GM21367 (cell line): ENCODE measurements at regions not wholly inside any gene's neighbourhood (a gene's known extent, or its start where the extent isn't known, plus 50 kb on each side); places are given as distances from the start of the nearest gene placed in this dataset.

ENCODE experiments used
- ATAC-seq: cut with Tn5 transposase; IDR thresholded peaks from one replicate; pipeline ENCODE4 v1.9.1; 2021; ENCODE audit not compliant: unreplicated experiment

DNA sequence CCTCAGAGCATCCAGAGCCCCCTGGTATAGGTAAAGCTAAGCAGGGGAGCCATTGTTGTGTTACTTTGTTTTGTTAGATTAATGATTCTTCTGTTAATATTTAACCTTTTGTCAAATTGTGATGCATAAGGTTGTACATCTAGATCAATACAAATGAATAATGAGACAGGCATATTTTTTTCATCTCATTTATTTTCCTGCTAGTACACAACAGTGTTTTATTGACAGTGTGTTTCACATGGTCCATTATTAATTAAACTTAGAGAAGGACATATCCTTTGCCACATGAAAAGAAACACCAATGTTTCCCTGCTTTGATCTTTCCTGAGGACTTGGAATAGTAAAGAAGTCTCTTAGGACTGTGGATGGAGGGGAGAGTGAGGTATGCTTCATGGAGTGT lies 543.6 kb upstream of the CFAP20DC start:
- ATAC-seq: no peak

DNA sequence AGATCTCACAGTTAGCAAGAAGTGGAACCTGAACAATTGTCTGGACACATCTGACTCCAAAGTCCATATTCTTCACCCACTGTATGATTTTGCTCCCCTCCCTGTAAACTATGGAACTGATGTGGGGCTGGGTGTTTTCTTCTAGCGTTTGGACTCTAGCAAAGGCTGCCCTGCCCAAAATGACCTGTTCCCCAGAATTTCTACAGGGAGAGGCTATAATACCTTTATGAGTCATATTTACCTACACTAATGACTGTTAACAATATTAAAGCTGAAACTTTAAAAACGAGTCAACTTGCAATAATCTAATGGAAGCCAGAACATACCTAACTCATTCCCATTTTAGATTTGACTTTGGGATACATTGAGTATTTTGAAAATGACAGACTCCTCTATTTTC lies 531.2 kb upstream of the CFAP20DC start:
- no peak for ATAC-seq

DNA sequence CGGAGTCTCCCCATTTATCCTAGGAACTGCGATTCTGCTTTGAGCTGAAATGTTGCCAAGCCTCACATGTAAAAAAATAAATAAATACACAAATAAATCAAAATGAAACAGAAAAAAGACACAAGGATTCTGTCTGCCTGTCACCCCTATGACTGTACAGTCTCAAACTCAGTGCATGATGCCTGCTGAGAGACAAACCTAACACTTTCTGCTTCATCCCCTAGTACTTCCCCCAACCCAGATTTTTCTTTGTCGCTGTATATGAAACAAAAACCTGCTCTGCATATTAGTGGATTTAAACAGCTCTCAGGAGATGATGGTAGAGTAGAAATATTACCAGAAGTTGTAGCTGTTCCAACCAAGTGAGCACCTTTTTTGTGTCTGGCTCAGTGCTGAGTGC lies 530.7 kb upstream of the CFAP20DC start:
- ATAC-seq: no peak

DNA sequence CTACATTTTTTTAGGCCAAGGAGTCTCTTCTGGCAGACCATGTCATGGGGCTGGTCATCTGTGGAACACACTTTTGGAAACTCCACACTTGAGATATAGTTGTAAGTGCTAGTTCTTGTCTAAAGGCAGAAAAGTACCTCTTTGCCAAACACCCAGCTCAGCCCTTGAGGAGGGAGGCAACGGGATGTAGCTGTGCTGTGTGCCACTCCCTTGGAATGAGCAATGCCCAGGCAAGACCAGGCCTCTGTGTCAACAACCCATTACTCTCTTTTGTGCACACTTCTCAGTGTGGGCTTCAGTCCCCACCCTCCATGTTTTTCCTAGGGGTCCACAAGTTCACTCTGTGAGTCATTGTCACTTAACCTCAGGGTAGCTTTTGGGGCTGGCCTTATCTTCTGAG lies 528.3 kb upstream of the CFAP20DC start:
- ATAC-seq: no peak

DNA sequence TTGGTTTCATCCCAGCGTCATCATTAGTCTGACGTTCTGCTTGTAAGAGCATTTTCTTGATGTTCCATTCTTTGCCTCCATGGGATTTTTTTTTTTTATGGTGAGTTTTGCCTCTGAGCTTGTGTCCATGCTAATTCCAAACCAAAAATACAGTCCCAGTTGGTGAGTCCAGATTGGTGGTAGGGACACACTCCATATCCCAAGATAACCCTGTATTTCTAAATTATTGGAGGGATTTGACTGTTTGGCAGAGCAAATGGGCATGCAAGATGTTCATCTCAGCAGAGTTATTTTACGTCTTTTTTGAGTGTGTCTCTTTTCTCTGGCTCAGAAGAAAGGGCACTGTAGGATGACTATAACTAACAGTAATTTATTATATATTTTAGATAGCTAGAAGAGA lies 526.8 kb upstream of the CFAP20DC start:
- ATAC-seq: no peak

DNA sequence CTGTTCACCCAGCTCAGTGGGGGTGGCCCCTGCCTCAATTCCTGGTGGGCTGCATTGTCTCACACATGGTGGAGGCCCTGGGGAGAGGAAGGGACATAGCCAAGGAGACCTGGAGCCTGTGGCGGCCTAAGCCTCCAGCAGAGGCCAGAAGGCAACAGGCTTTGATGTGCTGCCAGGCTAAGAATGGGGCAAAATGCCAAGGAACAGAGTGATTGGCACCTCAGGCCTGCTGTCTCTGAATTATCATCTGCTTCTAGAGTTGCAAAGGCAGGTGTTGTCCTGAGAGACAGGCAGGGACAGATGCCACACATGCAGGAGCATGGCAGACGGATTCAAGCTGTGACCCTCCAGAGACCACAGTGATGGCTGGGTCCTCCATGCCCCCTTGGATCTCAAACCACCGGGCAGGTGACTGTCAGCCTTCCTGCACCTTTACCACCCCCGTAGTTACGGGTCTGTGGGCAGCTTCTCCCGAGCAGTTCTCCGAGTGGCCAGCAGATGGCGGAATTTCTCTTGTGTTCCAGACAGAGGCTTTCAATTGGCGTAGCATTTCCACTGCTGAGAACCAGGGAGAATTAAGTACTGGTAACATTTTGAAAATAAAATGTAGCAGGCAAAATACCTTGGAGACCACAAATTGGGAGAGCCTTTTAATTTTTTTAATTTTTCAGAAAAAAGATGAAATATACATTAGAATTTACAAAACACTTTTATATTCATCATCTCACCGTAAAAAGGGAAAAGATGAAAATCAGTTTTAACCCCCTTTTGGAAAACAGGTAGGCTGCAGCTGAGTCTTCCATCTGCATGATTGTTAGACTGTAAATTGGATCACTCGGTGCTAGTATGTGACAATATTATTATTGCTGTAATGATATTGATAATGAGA lies 525.5 kb upstream of the CFAP20DC start:
- peak; percentile 91 for ATAC-seq

DNA sequence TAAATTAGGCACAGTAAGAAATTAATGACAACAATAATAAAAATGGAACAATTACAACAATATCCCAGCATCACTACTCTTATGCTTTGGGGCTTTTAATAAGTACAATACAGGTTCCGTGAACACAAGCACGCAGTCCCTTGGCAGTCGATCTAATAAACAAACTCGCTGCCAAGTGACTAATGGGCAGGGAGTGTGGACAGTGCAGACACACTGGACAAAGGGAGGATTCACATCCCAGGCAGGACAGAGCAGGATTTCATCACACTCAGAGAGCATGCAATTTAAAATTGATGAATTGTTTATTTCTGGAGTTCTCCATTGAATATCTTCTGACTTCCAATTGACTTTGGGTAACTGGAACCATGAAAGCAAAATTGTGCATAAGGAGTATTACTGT lies 524.1 kb upstream of the CFAP20DC start:
- ATAC-seq: no peak

DNA sequence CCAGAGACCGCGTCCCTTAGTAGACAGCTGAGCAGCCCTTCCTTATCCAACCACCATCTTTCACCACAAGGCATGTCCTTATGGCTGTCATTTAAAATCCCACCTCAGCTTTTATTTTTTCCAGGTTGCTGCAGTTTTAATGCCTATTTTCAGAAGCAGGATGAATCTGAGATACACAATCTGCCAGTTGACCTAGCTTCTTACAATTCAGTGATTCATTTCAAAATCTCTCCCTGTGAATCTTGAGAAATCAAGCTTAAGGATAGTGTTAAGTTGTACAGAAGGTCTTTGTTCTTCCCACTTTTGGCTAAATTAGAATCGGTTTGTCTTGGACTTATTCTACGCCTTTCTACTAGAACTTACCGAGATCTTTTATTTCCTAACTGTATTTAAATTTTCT lies 522.3 kb upstream of the CFAP20DC start:
- no peak for ATAC-seq

DNA sequence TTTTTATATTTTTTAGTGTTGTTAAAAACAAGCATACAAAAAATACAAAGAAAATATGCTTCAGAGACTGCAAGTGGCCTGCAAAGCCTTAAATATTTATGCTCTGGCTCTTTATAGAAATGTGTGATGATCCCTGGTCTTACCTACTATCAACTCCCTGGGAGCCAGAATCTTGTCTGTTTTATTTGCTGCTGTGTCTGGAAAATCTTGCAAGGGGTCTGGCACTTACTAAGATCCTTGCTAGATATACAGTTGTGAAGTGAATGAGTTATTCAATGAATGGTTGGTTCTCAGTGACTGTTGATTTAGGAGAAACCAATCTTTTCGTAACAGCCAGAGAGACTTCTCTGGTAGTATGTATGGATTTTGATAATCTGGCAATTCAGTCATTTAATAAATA lies 521.0 kb upstream of the CFAP20DC start:
- ATAC-seq: no peak

DNA sequence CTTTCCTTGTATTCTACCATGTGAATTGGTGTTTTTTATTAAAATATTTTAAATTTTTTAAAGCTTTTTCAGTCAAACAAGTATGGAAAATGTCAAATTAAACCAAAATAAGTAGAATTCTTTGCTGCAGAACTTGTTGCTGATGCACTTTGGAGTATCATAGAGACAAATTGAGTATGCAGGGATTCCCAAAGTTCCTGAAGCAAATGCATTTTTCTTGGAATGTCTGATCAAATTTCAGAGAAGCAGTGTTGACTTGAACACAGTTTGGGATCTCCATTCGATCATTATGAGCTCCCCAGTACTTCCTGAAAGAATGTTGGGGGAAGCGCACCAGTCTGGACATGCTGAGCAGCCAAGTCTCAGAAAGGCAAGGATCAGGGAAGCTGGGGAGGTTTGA lies 517.8 kb upstream of the CFAP20DC start:
- ATAC-seq: no peak

DNA sequence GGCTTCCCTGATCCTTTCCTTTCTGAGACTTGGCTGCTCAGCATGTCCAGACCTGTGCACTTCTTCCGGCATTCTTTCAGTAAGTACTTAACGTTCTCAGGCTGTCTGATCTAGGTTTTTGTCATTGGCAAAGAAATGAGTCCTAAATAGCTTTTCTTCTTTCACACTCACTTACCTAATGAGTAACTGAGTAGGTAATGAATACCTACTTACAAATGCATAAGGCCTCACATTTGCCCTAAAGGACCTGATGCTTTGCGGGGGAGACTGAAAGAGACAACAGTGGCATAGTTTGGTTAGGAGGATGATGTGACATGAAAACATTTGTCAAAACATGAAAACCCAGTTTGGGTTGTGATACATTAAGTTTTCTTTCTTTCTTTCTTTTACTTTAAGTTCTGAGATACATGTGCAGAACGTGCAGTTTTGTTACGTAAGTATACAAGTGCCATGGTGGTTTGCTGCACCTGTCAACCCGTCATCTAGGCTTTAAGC lies 516.7 kb upstream of the CFAP20DC start:
- peak; percentile 96 for ATAC-seq

DNA sequence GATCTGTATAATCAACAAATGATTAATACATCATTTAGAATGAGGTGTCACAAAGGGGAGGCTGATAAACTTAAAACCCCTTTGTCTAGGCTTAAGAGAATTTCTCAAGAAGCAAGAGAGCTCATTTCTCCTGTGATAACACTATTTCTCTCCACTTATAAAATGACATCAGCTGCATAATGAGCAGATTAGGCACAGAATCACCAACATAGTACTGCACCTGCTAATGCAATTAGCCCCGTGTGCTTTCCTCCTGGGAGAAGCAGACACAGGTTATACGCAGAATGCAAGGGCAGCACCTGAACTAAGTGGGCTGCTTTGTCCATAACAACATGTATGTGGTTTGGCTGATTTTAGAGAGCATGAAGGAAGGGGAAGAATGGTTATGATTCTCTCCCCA lies 515.3 kb upstream of the CFAP20DC start:
- ATAC-seq: no peak

DNA sequence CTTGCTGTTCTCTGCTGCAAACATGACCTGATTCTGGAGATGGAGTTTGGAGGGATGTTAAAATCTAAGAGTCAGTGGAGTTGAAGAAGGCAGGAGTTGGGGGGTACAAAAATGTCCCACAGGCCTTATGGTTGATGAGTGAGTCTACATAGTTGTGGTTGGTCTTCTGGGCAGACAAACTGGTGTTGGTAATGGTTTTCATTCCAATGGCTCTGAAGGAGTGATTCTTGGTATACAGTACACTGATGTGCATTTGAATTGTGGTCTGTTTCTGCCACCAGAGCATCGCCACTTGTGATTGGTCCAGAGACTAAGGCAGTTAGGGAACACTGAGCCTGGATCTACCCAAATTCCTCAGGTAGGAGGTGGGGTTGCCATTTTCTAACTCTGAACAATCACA lies 514.1 kb upstream of the CFAP20DC start:
- no peak for ATAC-seq

DNA sequence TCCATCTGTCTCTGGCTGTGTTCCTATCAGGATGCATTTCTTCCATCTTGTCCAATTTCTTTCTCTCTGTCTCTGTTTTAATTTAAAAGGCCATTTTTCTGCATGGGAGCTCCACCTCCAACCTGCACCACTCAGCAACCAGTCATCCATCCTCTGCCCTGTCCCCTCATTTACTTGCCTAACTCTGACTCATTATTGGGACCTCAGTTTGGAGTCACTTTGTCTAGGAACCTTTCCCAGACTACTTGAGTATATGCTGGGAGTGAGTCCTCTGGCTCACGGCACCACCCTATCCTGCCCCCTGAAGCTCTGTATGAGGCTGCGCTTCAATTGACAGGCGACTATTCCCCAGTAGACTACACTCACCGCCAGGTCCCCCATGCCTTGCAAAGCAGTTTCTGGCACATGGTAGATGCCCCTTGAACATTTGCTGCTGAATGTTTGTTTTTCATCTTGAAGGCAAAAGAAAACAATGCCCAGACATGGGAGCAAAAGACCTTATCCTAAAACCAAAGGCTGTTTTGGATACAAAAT lies 513.3 kb upstream of the CFAP20DC start:
- no peak for ATAC-seq

DNA sequence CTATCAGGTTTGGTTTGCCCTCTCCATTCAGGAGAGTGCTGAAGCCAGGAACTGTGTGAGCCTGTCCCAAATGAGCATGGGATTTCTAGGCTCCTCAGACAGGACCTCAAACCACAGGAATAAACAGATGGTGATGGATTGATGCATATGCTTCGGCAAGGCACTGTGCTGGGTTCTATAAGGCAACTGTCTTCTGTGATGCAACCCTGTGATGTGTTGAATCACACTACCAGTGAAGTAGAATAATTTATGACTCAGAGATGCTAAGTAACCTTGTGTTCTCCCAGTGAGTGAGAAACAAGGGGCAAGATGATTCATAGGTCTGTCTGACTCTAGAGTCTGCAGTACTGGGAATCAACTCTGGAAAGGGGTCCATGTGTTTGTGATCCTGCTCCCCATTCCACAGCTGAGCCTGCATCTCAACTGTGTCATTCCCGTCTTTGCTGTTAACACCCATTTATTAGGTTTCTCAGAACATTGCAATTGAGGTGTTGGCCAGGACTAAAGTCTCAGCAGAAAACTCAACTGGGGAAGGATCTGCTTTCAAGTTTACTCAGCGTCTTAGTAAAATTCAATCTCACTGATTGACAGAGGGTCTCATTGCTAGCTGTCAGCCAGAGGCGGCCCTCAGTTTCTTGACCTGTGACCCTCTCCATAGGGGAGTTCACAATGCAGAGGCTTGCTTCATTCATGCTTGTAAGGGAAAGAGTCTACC lies 510.1 kb upstream of the CFAP20DC start:
- ATAC-seq: no peak

DNA sequence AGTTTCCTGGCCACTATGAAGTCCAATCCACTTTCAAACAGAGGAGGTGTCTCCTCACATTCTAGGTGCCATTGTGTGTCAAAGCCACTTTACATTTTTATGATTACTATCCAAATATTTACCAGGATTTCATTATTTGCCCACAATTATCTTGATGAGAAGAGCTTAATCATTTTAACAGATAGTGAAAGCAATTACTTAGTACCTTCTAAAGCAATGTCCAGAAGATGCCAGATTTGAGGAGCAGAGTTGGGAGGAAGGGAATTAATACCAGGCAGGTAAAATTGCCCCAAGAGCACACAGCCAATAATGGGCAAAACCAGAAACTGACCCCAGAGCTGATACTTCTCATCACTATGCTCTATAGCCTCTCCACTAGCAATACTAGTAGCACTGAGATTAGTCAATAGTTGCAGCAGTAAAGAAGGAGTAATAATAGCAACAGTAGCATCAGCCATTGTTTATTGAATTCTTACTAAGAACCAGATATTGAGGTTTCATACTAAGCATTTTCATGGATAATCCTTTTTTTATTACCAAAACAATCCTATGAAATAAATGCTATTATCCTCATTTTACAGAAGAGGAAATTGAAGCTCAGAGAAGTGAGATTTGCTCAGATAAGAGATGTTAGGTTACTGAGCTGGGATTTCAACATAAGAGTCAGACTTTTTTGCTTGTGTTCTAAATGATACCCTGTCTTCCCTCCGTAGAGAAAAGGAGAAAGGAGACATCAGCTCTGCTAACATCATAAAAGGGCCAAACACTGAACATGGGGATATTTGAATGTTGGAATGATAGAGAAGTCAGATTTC lies 509.3 kb upstream of the CFAP20DC start:
- ATAC-seq: no peak

DNA sequence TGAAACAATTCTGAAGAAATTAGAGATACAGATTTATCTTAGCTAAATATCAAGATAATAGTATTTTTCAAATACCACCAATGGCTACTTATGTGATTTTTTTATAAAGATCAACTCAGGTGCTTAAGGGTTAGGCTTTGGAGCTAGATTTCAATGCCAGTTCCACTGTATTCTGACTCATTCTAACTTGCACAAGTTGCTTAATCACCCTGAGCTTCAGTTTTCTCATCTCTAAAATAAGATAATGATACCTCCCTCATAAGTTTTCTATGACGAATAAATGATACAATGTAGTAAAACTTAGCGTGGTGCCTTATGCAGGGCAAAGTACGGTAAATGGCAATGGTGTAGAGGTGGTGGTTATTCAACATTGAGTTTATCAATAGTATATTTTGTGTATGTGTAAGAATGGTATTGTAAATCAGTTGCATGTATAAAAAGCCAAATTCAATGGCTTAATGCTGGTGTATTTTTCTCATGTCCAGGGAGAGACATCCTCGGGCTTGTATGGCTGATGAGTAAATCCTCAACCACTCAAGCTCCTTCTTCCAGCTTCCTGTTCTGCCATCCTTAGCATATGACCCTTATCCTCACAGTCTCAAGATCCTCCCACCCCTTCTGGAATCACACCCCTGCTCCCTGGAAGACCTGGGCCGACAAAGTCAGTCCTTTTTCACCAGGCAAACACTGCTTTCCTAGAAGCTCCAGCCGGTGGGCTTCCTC lies 505.9 kb upstream of the CFAP20DC start:
- no peak for ATAC-seq

DNA sequence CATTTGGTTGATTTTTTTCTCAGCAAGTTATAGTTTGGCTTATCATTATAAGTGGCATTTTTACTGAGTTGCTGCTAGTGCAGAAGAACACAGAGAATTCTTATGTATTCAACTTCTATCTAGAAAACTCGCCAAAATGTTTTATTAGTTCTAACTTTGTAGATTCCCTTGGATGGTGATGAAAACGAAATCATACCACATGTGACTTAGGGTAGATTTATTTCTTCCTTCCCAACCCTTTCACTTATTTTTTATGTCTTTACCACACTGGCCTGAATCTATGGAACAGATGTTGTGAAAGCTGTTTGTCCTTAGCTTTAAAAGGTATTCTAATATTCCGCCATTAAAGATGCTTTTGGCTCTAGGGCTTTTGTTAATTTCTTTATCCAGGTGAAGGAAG lies 503.3 kb upstream of the CFAP20DC start:
- ATAC-seq: no peak

DNA sequence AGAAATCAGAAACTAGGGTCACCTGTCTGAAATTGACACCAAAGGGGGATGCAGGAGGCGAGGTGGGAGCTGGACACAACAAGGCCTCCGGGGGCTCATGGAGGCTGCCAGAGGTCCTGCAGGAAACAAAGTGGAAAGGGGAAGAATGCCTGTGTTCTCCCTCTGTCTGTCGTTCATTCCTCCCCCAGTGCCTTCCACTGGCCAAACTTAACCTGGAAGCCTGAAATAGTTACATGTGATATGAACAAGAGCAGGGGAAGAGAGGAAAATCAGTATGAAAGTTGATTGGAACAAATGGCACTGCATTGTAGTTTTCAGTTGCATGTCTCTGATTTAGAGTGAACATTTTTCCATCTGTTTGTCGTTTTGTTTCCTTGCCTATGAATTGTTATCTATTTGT lies 502.0 kb upstream of the CFAP20DC start:
- ATAC-seq: no peak

DNA sequence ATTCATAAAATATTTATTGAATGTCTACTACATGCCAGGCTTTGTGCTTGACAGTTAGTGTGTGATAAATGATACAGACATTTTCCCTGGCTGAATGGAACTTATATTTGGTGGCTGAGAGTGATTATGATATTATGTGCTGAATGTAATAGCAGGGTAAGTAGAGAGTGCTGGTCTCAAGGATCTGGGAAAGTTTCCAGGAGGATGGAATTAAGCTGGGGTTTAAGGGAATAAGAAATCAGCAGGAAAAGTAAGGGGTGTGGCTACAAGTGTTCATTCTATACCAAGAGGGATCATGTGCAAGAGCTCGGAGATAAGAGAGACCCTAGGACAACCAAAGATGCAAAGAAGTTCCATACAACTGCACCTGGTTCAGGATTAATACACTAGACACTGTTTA lies 500.1 kb upstream of the CFAP20DC start:
- no peak for ATAC-seq

DNA sequence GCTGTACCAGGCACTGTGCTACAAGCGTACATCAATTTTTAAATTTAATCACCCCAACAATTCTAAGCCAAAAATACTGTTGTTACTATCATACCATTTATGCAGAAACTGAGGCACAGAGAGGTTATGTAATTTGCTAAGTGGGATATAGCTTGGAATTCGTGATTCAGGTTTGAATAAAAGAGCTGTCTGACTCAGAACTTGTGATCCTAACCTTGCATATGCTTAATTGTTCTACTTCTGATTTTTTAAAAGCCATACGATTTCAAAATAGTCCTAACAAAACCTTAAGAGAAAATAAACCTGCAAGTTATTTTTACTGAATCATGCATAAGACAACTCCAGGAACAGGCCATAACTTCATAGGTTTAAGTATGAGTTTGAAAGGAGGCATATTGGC lies 498.0 kb upstream of the CFAP20DC start:
- ATAC-seq: no peak
